Fibroblast of skin of back (primary cell): ENCODE measurements at regions not wholly inside any gene's neighbourhood (a gene's known extent, or its start where the extent isn't known, plus 50 kb on each side); places are given as distances from the start of the nearest gene placed in this dataset.
"Not testable (repeated sequence)": the region's sequence is repeated elsewhere in the genome, so short reads cannot be mapped to it uniquely, and the experiment has no call there.

ENCODE experiments used
- DNase-seq: peaks from one replicate; pipeline ENCODE4 v3.0.0-alpha.2; 2013

DNA sequence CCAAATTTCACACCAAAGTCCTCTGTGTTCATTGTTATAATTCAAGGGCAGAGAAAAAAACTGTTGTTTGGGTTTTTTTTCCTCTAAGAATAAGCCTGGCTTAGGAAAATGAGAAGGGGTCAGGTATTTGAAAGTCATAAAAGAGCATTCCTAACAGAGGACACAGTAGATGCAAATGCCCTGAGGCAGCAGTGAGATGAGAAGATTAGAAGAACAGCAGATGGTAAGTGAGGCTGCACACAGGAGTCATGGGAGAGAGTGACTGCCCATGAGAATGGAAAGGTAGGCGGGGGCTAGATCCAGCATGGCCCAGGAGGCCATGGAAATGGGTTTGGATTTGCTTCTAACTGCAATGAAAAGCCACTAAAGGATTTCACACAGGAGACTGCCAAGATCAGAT is 107.5 kb upstream of the RBPJ start:
- no peak for DNase-seq

- no peak for DNase-seq
Observed at GRCh38 chr4:26214994-26215393, 105.8 kb upstream of the RBPJ start.

DNA sequence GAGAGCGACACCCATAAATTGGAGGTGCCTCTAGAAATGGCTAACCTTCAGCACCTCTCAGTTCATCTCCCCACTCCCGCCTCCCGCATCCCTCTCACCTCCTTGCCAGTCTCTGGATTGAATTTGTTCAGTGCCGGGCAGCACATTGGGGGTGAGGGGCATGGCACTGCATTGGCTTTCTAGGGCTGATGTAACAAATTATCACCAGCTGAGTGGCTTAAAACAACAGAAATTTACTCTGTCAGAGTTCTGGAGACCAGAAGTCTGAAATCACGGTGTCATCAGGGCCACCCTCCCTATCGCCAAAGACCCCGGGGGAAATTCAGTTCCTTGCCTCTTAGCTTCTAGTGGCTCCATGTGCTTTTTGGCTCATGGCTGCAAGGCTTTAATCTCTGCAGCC is 105.1 kb upstream of the RBPJ start:
- DNase-seq, result no peak

DNA sequence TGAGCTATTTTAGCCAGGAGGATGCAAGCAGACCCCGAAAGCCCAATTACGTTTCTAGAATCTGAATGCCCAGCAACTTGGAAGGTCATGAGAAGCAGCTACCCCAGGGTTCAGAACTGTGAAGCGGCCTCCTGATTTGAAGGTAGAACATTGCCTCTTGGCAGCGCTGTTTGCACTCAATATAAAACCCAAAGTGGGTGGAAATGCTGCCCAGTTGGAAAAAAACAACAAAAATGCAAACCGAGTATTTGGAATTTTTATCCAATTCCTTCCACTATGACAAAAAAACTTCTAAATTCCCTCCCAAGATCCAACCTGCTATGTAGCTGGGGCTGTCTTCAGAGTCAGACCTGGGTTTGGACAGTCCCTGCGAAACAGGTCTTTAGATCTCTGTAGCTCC is 103.3 kb upstream of the RBPJ start:
- no peak for DNase-seq

GRCh38 chr4:26217961-26218676 is 102.7 kb upstream of the RBPJ start:
- DNase-seq, result peak; percentile 44

GRCh38 chr4:26218677-26219605 is 101.9 kb upstream of the RBPJ start:
- no peak for DNase-seq

DNA sequence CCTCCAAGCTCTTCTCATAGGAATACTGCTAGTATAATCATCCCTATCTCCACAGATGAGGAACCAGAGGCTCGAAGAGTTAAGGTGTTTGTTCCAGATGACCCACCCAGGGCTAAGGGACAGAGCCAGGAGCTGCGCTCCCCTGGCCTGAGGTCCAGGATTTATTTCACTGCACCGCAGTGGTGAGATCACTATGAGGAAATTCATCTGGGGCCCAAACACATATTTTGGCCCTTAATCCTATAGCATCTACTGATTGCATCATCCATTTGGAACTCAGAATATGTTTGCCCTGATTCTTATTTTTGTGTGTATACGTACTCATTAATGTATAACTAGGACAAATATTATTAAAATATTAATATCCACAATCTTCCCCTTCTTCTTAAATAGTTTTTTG is 100.1 kb upstream of the RBPJ start:
- peak; percentile 84 for DNase-seq

DNA sequence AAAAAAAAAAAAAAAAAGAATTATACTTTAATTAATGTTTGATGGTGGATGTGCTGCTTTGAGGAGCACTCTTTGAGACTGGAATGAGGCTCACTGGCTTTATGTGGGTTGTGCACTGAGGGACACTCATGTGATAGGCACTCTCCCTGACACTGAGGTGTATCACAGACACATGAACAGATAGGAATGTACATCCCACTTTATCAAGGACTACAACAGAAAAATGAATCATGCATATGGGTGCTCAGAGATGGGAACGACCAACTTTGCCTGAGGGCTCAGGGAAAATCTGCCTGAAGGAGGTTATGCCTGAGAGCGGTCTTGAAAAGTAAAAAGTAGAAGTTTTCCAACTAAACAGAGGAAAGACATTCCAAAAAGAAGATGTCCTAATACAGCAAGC is 97.7 kb upstream of the RBPJ start:
- DNase-seq, result peak; percentile 77

DNA sequence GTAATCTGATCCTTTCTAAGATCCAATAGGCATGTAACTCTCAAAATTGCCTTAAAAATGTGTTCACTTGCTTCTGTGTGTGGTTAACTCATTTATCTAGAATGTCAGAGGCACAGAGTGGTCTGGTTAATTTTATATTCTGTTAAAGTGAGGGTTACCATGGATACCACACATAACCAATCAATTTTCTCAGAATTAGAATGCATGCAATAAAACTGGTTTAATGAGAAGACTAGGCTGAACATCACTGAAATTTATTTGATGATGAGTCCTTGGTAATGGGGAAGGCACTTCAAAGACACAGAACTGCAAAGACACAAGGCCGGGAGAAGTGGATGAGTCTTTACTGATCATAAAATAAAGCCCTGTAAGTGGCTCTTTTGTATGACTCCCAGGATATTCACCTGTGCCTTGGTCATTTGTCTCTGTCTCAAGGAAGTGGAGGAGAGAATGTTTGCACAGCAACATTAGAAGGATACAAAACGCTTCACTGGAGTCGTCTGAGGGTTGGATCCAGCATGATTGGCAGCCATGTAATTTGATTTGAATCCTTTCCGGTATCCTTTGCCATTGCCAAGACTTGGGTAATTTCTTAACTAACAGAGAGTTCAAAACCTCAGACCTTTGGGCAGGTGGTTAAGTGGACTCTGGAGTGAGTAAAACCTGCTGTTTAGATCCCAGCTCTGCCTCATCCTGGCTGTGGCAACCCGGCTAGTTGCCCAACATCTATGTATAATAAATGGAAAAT is 94.0 kb upstream of the RBPJ start:
- no peak for DNase-seq

- DNase-seq, result no peak
Observed at GRCh38 chr4:26227601-26228229, 93.1 kb upstream of the RBPJ start.

DNA sequence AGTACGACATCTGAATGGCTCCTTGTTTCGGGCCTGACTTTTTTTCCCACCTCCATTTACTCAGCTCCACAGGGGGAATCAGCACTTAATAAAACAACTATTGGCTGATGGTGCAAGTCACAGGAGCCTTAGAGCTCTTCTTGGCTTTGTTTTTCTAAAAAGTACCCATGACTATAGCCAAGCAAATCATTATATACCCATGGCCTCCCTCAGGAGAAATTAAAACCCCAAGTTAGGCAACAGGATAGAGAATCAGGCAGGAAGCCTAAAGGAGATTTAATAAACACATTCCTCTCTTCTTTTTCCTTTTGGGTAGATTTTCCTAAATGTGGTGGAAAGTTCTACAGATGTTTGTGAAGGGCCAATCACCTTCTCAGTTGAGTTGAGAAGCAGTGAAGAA is 91.9 kb upstream of the RBPJ start:
- no peak for DNase-seq

- no peak for DNase-seq
Observed at GRCh38 chr4:26229974-26230373, 90.8 kb upstream of the RBPJ start.

- no peak for DNase-seq
Observed at GRCh38 chr4:26233350-26233749, 87.5 kb upstream of the RBPJ start.

- peak; percentile 35 for DNase-seq
Observed at GRCh38 chr4:26235500-26235899, 85.3 kb upstream of the RBPJ start.

DNA sequence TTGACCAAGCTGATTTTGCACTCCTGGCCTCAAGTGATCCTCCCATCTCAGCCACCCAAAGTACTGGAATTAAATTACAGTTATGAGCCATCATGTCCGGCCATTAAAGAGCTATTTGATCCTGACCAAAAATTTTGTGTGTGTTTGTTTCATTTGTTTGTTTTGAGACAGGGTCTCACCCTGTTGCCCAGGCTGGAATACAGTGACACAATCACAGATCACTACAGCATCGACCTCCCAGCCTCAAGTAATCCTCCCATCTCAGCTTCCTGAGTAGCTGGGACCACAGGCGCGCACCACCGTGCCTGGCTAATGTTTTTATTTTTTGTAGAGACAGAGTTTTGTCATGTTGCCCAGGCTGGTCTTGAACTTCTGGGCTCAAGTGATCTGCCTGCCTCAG is 82.9 kb upstream of the RBPJ start:
- DNase-seq, result no peak

- DNase-seq, result no peak
Observed at GRCh38 chr4:26238426-26238777, 82.4 kb upstream of the RBPJ start.

DNA sequence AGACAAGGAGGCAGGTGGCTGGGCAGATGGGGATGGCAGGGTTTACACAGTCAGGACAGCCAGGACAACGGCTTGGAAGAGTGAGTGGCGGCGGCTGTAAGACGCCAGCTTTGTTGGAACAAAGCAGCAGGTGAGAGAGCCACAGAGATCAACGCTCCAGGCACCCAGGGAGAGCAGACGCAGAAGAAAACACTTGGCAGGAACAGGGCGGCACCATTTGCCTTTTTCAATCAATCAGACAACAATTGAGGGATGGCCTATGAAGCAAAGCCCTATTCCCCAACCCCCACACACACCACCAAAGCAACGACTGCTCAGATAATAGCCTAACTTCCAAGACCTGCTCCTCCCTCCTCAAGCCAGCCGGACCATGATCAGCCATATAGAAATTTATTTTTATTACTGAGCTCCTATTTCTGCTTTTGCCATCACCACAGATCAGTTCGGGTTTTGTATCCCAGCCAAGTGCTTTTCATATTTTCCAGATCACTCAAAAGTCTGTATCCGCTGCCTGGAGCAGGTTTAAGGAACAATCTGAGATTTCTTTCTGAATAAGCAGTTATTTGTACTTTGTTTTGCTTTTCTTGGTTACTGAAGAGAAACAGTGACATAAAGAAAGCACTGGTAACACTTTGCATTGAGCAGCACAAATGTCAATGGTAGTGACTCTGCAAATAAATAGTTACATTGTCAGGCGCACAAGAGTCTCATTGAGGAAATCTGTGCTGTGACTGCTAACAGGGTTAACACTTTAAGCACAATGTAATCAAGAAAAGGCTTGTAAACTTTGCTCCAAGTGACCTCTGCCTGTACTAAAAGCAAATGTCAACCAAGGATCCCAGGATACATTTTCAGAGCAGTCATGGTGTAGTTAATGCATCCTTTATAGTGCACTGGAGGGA is 81.8 kb upstream of the RBPJ start:
- DNase-seq, result peak; percentile 84

DNA sequence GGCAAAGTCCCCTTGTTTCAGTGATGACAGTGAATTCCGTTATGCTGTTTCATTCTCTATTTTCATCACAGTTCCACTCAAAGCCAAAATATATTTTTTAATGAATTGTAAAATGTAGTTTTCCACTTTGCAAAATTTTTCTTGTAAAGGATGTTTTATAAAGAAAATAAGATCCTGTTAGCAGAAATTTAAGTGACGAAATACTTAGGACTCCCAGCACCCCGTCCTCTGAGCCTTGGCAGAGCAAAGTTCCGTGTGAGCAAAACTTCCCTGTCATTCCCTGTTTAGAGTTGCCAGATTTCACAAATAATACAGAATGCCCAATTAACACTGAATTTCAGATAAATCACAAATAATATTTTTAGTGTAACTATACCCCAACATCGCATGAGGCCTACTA is 81.0 kb upstream of the RBPJ start:
- no peak for DNase-seq

DNA sequence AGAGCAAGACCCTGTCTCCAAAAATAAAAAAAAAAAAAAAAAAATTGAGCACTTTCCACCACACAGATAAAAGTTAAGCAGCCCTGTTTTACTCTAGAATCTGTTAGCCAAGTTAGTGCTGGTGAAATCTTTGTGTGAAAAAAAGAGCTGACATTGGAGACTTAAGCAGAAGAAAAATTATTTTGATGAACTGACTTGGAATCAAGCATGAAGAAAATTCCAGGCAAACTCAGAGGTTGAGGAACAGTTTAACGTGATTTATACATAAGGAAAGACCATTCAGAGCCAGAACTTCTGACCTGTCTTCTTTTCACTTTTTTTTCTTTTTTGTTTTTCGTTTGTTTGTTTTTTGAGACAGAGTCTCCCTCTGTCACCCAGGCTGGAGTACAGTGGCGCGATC is 79.6 kb upstream of the RBPJ start:
- no peak for DNase-seq

GRCh38 chr4:26242451-26242850 is 78.4 kb upstream of the RBPJ start:
- DNase-seq, result peak; percentile 45

GRCh38 chr4:26244138-26244537 is 76.7 kb upstream of the RBPJ start:
- DNase-seq, result not testable (repeated sequence)

DNA sequence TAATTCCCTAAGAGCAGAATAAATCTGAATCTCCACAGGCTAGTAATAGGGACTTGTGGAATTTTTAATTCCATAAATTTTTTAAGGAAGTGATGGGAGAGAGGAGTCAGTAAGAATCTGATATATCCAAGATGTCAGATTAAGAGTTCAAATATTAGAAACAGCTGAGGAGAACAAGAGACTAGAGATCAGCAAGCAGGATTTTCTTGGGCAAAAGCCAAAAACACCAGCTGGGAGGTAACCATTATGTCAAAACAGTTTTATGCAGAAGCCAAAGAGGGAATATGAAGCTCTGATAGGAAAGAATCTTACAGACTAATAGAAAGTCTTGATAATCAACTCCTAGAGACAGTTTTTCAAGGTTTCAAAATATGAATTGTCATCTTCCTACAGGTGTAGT is 72.2 kb upstream of the RBPJ start:
- peak; percentile 52 for DNase-seq
